ENCODE measurements at regions not wholly inside any gene's neighbourhood (a gene's known extent, or its start where the extent isn't known, plus 50 kb on each side); places are given as distances from the start of the nearest gene placed in this dataset.
"Not testable (repeated sequence)": the region's sequence is repeated elsewhere in the genome, so short reads cannot be mapped to it uniquely, and the experiment has no call there.

GRCh38 chr12:131425112-131426075 lies 285.5 kb upstream of the SFSWAP start:
- Mint-ChIP-seq H3K4me3 (no peak overlapping the region), H3K9me3 (peaks cover 33% of the 10 kb centered on the region), H3K27ac (no peak overlapping the region), H3K36me3 (ENCODE audit: low read depth) (no peaks in the 10 kb centered on the region), H3K27me3 (ENCODE audit: low read depth, poor library complexity) (peaks cover 50% of the 10 kb centered on the region), H3K4me1 (peaks cover 11% of the 10 kb centered on the region)
- DNase-seq = no peak
- TF ChIP-seq, protein P1, sequence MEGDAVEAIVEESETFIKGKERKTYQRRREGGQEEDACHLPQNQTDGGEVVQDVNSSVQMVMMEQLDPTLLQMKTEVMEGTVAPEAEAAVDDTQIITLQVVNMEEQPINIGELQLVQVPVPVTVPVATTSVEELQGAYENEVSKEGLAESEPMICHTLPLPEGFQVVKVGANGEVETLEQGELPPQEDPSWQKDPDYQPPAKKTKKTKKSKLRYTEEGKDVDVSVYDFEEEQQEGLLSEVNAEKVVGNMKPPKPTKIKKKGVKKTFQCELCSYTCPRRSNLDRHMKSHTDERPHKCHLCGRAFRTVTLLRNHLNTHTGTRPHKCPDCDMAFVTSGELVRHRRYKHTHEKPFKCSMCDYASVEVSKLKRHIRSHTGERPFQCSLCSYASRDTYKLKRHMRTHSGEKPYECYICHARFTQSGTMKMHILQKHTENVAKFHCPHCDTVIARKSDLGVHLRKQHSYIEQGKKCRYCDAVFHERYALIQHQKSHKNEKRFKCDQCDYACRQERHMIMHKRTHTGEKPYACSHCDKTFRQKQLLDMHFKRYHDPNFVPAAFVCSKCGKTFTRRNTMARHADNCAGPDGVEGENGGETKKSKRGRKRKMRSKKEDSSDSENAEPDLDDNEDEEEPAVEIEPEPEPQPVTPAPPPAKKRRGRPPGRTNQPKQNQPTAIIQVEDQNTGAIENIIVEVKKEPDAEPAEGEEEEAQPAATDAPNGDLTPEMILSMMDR (IDR thresholded peaks at IDR 0.05) = no peak

- H3K4me1 Mint-ChIP-seq = peaks cover 16% of the 10 kb centered on the region
- no peak for DNase-seq
- no peak overlapping the region for H3K4me3 Mint-ChIP-seq
- no peaks in the 10 kb centered on the region for H3K36me3 Mint-ChIP-seq (ENCODE audit: low read depth)
- peaks cover 55% of the 10 kb centered on the region for H3K27me3 Mint-ChIP-seq (ENCODE audit: low read depth, poor library complexity)
- H3K27ac Mint-ChIP-seq = no peak overlapping the region
- TF ChIP-seq, protein P1 (IDR thresholded peaks at IDR 0.05) = no peak
- peaks cover 29% of the 10 kb centered on the region for H3K9me3 Mint-ChIP-seq
Measured at GRCh38 chr12:131428091-131428685, 282.7 kb upstream of the SFSWAP start.

DNA sequence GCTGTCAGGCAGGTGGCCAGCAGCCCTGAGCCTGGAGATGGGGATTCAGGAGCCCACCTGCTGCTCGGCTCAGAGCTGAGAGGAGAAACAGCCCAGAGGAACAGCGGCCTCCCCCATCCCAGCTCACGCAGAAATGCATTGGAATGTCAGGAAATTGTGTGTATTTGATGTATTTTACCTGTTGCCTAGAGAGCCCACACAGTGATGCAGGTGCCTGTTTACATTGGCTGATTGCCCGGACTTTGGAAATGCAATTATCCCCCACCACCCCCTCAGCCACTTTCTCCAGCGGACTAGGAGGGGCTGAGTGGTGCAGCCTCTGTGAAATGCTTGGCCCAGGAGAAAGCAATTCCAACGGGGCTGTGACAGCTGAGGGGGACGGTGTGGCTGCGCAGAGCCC lies 281.7 kb upstream of the SFSWAP start:
- Mint-ChIP-seq H3K4me1 (peaks cover 16% of the 10 kb centered on the region), H3K9me3 (peaks cover 19% of the 10 kb centered on the region), H3K27me3 (ENCODE audit: low read depth, poor library complexity) (peaks cover 50% of the 10 kb centered on the region)
- not testable (repeated sequence) for H3K36me3 Mint-ChIP-seq (ENCODE audit: low read depth); H3K27ac Mint-ChIP-seq; H3K4me3 Mint-ChIP-seq; DNase-seq

- not testable (repeated sequence) for H3K27ac Mint-ChIP-seq; H3K36me3 Mint-ChIP-seq (ENCODE audit: low read depth); H3K4me3 Mint-ChIP-seq; DNase-seq
- peaks cover 14% of the 10 kb centered on the region for H3K9me3 Mint-ChIP-seq
- H3K4me1 Mint-ChIP-seq = peaks cover 21% of the 10 kb centered on the region
- peaks cover 55% of the 10 kb centered on the region for H3K27me3 Mint-ChIP-seq (ENCODE audit: low read depth, poor library complexity)
Measured at GRCh38 chr12:131429697-131430096, 281.2 kb upstream of the SFSWAP start.

GRCh38 chr12:131430158-131430742 lies 280.6 kb upstream of the SFSWAP start:
- TF ChIP-seq, protein P1 (IDR thresholded peaks at IDR 0.05) = no peak
- DNase-seq = no peak
- H3K9me3 Mint-ChIP-seq = peaks cover 9% of the 10 kb centered on the region
- no peak overlapping the region for H3K27ac Mint-ChIP-seq
- H3K4me1 Mint-ChIP-seq = peaks cover 25% of the 10 kb centered on the region
- no peak overlapping the region for H3K4me3 Mint-ChIP-seq
- peaks cover 61% of the 10 kb centered on the region for H3K27me3 Mint-ChIP-seq (ENCODE audit: low read depth, poor library complexity)
- H3K36me3 Mint-ChIP-seq (ENCODE audit: low read depth) = no peaks in the 10 kb centered on the region

DNA sequence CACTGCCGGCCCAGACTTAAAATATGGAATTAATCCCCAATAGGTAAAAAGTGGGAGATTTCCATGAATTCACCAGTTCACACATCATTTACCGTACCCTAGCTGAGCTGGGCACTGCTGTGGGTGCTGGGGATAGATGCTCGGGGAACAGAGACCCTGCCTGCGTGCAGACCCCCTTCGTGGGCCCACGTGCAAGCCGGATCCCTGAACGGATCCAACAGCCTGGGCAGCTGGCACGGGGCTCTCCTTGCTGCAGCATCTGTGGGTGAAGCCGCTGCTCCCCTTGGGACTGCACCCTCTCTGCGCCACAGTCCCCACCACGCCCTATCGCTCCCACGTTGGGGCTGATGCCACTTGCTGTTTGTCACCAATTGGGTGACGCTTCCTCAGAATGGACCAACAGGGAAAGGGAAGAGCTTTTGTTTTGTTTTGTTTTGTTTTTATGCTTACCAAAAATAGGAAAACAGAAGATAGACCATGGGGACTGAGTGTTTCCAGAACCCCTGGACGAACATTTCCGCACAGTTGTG lies 279.7 kb upstream of the SFSWAP start:
- H3K27ac Mint-ChIP-seq; DNase-seq; H3K36me3 Mint-ChIP-seq (ENCODE audit: low read depth); H3K9me3 Mint-ChIP-seq; H3K4me3 Mint-ChIP-seq: not testable (repeated sequence)
- Mint-ChIP-seq H3K27me3 (ENCODE audit: low read depth, poor library complexity) (peaks cover 63% of the 10 kb centered on the region), H3K4me1 (peaks cover 25% of the 10 kb centered on the region)
